HL-60 (cell line): ENCODE measurements at regions not wholly inside any gene's neighbourhood (a gene's known extent, or its start where the extent isn't known, plus 50 kb on each side); places are given as distances from the start of the nearest gene placed in this dataset.

Source experiments
- DNase-seq, 2 experiments: peaks; one replicate each; pipeline ENCODE4 v3.0.0-alpha.2; 2010 to 2020; ENCODE audit warnings: low read depth in 1 of 2, low spot score in 1 of 2
- H3K27ac ChIP-seq: fragments of 250-450 bp; sonication (Bioruptor Pico); replicated peaks from 2 replicates; pipeline ENCODE4 v1.5.1; 2020; ENCODE audit warnings: mild to moderate bottlenecking, moderate library complexity
- H3K27me3 ChIP-seq: fragments of 250-450 bp; sonication (Bioruptor Pico); 2 replicates; pipeline ENCODE4 v1.5.1; 2021; ENCODE audit warnings: mild to moderate bottlenecking, moderate library complexity; ENCODE audit not compliant: insufficient read depth, poor library complexity, severe bottlenecking
- H3K4me3 ChIP-seq: replicated peaks from 2 replicates; pipeline ENCODE4 v1.5.1; 2011; ENCODE audit warnings: mild to moderate bottlenecking, control low read depth, low read length; ENCODE audit not compliant: insufficient read depth
- GABPA ChIP-seq: IDR thresholded peaks from 2 replicates; pipeline ENCODE4 v1.6.1; 2012; ENCODE audit warnings: low read depth
- POLR2AphosphoS5 ChIP-seq: IDR thresholded peaks from 2 replicates; pipeline ENCODE4 v1.6.1; 2012; ENCODE audit warnings: low read depth
- REST ChIP-seq: IDR thresholded peaks from 2 replicates; pipeline ENCODE4 v1.6.1; 2012; ENCODE audit warnings: low read depth; ENCODE audit not compliant: insufficient replicate concordance
- SPI1 ChIP-seq: IDR thresholded peaks from 2 replicates; pipeline ENCODE4 v1.6.1; 2012; ENCODE audit warnings: low read depth, mild to moderate bottlenecking, borderline replicate concordance
- TF ChIP-seq, protein P1 (sequence below): IDR thresholded peaks from one replicate; pipeline ENCODE4 v1.5.1; 2011; ENCODE audit warnings: low read length, control low read depth, inconsistent platforms; ENCODE audit not compliant: insufficient read depth

- H3K27ac ChIP-seq: no peak overlapping the region
- TF ChIP-seq POLR2AphosphoS5 (no peak), SPI1 (no peak), REST (no peak), GABPA (no peak)
- TF ChIP-seq, protein P1, sequence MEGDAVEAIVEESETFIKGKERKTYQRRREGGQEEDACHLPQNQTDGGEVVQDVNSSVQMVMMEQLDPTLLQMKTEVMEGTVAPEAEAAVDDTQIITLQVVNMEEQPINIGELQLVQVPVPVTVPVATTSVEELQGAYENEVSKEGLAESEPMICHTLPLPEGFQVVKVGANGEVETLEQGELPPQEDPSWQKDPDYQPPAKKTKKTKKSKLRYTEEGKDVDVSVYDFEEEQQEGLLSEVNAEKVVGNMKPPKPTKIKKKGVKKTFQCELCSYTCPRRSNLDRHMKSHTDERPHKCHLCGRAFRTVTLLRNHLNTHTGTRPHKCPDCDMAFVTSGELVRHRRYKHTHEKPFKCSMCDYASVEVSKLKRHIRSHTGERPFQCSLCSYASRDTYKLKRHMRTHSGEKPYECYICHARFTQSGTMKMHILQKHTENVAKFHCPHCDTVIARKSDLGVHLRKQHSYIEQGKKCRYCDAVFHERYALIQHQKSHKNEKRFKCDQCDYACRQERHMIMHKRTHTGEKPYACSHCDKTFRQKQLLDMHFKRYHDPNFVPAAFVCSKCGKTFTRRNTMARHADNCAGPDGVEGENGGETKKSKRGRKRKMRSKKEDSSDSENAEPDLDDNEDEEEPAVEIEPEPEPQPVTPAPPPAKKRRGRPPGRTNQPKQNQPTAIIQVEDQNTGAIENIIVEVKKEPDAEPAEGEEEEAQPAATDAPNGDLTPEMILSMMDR: no peak
- no peak for DNase-seq
- no peak overlapping the region for H3K4me3 ChIP-seq
- no peaks in the 10 kb centered on the region for H3K27me3 ChIP-seq
Measured at GRCh38 chr2:201978333-201978732, 55.3 kb upstream of the FZD7 start.

- no peak for DNase-seq
Measured at GRCh38 chr2:201978986-201979385, 54.7 kb upstream of the FZD7 start.

DNA sequence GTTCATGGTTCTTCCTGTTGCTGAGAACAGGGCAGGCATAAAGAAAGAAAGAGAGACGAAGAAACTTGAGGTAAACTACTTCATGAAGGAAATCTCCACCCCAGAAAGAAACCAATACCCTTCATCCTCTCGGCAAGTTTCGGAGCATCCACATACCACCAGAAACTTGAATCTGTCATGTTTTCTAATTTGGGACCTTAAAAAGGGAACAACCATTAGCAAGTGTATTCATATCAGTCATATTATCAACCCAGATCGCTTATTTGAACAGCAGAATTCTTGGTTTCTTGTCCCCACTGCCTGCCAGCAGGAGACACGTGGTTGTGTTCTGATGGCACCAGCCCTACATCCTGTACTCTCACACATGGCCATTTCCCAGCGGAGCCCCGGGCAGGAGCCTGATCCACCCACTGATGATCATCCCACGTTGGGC, 53.2 kb upstream of the FZD7 start:
- TF ChIP-seq REST (no peak), POLR2AphosphoS5 (no peak), SPI1 (no peak), GABPA (no peak)
- TF ChIP-seq, protein P1: no peak
- Histone ChIP-seq H3K4me3 (no peak overlapping the region), H3K27ac (no peak overlapping the region), H3K27me3 (no peaks in the 10 kb centered on the region)
- DNase-seq: no peak

More at GRCh38 chr2:201978986-201979385, 54.7 kb upstream of the FZD7 start:
- H3K4me3 ChIP-seq: no peak overlapping the region
- TF ChIP-seq POLR2AphosphoS5 (no peak), REST (no peak), GABPA (no peak), SPI1 (no peak)
- TF ChIP-seq, protein P1: no peak
- no peaks in the 10 kb centered on the region for H3K27me3 ChIP-seq
- no peak overlapping the region for H3K27ac ChIP-seq
